SK-MEL-5 (cell line): ENCODE measurements at regions not wholly inside any gene's neighbourhood (a gene's known extent, or its start where the extent isn't known, plus 50 kb on each side); places are given as distances from the start of the nearest gene placed in this dataset.
A peak's percentile ranks its signal among the peaks of the same experiment; 100 is the strongest.
"Not testable (repeated sequence)": the region's sequence is repeated elsewhere in the genome, so short reads cannot be mapped to it uniquely, and the experiment has no call there.

ENCODE experiments used
- DNase-seq: peaks from one replicate; pipeline ENCODE4 v3.0.0-alpha.2; 2016; ENCODE audit warnings: low read depth, low spot score
- in situ Hi-C: cut with HindIII; loops from 2 replicates; pipeline ENCODE4 v1.10.0; 2016; ENCODE audit warnings: low sequenced_read_pairs, high pct_unique_total_duplicates, low pct_unique_long_range_greater_than_20kb

DNA sequence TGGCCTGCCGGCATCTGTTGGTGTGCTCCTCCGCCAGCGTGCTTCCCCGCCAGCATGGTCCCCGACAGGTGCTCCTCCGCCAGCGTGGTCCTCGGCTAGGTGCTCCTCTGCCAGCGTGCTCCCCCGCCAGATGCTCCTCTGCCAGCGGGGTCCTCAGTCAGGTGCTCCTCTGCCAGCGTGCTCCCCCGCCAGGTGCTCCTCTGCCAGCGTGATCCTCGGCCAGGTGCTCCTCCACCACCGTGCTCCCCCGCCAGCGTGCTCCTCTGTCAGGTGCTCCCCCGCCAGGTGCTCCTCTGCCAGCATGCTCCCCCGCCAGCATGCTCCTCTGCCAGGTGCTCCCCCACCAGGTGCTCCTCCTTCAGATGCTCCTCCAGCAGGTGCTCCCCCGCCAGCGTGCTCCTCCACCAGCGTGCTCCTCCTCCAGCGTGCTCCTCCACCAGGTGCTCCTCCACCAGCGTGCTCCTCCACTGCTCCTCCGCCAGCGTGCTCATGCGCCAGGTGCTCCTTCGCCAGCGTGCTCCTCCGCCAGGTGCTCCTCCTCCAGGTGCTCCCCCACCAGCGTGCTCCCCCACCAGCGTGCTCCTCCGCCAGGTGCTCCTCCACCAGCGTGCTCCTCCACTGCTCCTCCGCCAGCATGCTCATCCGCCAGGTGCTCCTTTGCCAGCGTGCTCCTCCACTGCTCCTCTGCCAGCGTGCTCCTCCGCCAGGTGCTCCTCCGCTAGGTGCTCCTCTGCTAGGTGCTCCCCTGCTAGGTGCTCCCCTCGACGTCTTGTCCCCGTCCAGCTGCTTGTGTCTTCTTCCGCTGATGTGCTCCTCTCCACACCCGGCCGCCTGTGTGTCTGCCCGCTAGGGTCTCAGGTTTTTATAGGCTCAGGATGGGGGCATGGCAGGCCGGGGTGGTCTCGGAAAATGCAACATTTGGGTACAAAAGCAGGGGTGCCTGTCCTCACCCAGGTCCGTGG is 223.0 kb downstream of the NRIP1 start:
- no peak for DNase-seq
- in situ Hi-C loops: no loop called here

DNA sequence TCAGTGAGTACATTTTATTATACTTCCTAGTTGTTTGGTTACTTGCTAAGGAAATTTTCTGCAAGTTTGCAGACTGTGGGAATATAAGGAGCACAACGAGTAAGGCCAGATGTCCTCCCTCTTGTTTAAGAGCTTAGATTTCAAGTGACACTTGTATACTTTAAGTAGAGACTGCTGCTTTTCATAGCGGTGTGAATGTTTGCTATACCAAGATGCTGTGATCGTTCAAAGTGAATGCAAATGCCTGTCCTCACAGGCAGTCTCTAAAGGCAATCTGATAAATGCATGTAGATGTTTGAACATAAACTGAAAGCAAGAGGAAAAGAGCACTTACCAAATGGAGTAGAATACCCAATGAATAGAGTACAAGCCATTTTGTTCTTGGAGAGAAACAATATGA is 226.4 kb downstream of the NRIP1 start:
- DNase-seq: no peak
- in situ Hi-C loops: no loop called here

DNA sequence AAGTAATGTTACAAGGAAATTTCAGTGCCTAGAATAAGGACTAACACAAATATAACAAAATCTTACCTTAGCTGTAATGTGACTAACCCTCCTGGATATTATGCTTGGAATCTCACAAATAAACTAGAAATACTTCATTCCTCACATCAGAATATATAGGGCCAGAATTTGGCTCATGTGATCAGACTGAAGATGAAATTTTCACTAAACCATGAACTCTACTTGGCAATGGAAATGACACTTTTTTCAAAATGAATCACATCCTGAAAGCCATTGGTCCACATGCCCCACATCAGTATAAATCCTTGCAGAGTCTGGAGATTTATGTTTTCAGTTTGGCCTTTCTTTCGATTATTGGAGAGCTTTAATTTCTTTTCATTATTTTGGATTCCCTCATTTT is 227.8 kb downstream of the NRIP1 start:
- in situ Hi-C loops: no loop called here
- no peak for DNase-seq

DNA sequence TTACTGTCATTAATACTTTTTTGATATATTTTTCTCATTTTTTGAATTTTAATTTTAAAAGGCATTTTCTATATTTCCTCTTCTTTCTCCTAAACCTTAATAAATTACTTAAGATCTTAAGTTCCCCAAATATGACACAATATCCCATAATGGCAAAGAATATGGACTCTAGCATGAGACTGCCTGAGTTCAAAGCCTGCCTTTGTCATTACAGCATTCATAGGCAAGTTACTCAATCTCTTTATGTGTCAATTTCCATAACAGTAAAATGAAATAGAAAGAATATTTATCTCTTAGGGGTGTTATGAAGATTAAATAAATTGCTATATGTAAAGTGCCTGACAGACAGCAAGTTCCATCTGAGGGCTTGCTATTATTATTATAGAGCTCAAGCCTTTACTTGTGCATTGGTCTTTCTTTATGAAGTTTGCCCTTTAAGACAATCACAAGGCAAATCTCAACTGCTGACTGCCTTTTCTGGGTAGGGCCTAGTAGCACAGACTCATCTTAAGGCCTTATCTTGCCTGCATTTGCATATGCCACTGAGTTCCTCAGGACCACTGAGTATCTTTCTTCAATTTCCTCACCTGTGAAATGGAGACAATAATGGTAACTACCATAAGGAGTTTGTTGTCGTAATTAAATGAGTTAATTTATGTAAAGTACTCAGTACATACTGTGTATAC is 231.0 kb downstream of the NRIP1 start:
- in situ Hi-C loops: no loop called here
- DNase-seq: no peak

DNA sequence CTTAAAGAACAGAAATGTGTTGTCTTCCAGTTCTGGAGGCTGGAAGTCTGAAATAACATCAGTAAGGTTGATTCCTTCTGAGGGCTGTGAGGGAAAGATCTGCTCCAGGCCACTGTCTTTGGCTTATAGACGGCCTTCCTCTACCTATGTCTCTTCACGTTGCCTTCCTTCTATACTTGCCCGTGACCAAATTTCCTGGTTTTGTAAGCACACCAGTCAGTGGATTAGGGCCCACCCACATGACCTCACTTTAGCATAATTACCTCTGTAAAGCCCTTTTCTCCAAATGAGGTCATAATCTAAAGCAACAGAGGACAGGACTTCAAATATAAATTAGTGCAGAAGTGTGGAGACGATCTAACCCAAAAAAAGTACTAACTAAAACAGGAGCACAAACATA is 231.6 kb downstream of the NRIP1 start:
- DNase-seq: no peak
- in situ Hi-C loops: no loop called here

DNA sequence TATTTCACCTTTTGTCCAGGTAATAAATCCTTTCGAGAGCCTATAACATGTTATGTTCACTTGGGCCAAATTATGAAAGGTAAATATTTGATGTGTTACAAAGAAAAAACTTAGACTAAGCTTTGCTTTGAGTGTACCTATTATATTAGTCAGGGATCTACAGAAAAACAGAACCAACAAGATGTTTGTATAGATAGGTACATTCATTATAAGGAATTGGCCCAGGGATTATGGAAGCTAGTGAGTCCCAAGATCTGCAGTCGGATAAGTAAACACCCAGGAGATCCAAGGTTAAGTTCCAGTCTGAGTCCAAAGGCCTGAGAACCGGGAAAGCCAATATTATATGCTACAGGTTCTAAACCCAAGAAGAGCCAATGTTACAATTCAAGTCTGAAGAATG is 234.5 kb downstream of the NRIP1 start:
- in situ Hi-C loops: no loop called here
- no peak for DNase-seq

DNA sequence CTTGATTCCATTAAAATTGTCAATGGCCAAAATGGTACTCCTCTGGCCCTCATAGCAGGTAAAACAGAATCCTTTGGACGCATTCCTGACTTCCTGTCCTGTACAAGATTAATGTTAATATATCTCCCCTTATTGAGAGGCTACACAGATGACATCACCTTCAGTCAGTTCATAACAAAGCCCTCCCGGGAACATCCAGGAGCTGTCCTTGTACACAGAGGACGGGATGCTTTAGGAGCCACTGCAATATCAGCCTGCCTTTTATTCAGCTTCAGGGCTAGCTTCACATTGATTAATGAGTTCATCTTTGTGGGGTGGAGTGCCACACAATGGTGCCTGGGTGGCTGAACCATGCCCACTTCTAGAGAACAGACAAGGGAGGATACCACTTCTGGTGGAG is 235.1 kb downstream of the NRIP1 start:
- in situ Hi-C loops: no loop called here
- DNase-seq: no peak

DNA sequence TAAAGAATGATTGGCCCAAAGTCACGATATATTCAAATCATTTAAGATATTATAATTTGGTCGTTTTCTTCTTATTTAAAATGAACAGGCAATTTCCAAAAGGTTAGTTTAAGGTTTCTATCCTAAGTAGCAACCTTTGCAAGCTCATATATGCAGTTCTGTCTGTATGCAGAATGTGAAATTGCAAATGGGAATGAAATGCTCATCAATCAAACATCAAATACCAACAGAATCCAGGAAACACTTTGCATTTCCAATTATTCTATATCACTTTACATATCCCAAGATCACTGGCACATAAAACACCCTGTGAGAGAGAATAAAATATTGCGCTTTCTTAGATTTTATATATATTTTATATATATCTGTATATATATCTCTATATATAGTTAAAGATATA is 237.3 kb downstream of the NRIP1 start:
- in situ Hi-C loops: no loop called here
- no peak for DNase-seq

DNA sequence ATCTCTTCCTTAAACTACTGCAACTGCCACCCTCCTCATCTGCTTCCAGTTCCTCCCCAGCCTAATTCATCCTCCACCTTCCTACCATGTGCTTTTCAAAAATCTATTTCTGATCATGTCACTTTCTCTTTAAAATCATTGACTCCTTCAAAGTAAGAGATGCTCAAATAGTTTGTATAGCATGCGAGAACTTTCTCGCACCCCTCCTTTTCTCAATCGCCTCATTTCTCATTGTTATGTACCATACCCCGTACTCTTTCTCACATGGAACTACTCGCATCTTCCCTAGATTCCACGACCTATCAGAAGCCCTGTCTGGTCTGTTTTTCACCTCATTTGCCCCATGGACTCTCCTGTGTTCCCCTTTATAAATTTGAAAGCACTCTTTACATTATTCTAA is 238.2 kb downstream of the NRIP1 start:
- in situ Hi-C loops: no loop called here
- DNase-seq: no peak

DNA sequence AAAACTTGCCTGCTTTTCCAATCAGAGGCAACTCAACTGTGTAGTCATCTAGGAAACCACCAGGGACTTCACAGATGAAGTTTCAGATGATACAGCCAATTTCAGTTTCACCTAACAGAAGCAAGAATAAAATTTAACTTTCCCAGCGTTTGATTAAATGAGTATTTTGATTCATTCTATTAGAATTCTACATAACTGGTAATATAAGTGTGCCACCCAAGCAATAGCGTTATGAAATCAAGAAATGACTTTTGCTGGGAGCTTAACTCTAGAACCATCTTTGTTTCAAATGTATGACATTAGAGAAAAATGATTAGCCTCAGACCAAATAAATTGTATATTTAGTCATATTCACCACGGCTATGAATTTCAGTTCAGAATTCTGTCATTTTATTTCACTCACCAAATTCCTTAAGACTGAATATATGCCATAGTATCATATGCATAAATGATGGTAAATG is 239.3 kb downstream of the NRIP1 start:
- no peak for DNase-seq
- in situ Hi-C loops: no loop called here

DNA sequence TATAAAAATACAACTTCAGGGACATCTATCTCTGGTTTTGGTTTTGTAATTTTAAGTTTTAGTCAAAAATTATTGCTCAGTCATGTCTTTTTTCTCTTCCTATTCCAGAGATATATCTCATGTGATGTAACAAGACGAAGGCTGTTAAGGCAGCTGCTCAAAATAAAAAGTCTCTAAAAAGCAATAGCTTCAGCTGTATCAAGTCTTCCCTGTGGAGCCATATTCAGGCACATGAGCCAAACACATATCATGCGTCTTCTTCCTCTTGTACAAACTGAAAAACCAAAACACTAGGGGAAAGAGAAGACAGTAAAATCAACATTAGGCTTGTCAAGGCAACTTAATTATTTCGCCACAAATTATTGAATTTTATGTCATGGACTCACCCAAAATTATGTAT is 240.7 kb downstream of the NRIP1 start:
- in situ Hi-C loops: no loop called here

DNA sequence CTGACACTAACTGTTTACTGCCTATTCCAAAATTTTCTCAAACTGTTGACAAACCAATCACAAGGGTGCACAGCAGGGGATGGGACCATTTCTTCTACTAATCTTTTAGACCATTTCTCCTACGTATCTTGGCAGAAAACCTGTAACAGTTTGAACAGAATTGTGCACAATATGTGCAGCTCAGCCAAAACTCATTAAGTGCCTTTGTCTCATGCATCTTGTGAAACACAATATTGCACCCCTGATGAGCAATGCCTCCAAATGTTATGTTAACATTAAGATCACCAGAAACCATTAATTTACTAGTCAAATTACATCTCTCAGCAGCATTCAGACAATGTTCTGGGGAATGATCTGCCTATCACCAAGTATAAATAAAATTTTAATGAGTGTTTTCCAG is 247.5 kb downstream of the NRIP1 start:
- DNase-seq: no peak
- in situ Hi-C loops: no loop called here

More for the DNA sequence above, 240.7 kb downstream of the NRIP1 start:
- DNase-seq: no peak

DNA sequence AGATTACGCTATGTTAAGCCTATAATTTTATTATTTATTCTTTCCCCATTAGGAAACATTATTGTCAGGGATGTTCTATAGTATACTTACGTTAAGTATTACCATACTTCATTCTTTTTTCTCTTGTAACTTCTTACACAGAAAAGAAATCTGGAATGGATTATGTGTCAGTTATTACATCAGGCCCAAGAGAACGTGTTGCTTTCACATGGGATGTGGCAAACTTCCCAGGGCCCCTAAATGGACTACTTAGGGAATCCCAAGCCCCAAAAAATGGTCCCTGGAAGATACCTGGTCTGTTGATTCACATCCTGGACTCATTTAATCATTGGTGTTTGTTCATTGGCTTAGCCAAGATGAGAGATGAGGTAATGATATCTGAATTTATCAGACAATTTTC is 249.8 kb downstream of the NRIP1 start:
- in situ Hi-C loops: no loop called here
- DNase-seq: no peak

DNA sequence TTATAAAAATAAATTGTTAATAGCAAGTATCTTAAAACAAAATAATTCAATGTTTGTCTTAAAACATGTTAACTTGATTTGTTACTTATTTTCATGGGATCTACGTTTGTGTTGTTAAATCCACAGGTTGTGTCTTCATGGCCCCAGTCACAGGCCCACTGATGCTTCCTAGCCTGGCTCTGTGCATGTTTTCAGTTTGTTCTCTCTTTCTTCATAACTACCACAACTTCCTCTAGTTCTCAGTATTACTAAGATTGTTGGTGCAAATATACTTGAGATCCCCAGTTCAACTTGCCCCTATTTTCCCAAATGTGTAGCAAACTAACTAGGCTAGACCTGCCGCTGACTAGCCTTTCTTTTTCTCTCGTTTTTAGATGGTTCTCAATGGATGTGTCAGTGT is 250.5 kb downstream of the NRIP1 start:
- no peak for DNase-seq

DNA sequence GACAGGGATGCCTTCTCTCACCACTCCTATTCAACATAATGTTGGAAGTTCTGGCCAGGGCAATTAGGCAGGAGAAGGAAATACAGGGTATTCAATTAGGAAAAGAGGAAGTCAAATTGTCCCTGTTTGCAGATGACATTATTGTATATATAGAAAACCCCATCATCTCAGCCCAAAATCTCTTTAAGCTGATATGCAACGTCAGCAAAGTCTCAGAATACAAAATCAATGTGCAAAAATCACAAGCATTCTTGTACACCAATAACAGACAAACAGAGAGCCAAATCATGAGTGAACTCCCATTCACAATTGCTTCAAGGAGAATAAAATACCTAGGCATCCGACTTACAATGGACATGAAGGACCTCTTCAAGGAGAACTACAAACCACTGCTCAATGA is 258.1 kb upstream of the SAMSN1 start:
- in situ Hi-C loops, DNase-seq: not testable (repeated sequence)

More for the DNA sequence above, 250.5 kb downstream of the NRIP1 start:
- in situ Hi-C loops: no loop called here

DNA sequence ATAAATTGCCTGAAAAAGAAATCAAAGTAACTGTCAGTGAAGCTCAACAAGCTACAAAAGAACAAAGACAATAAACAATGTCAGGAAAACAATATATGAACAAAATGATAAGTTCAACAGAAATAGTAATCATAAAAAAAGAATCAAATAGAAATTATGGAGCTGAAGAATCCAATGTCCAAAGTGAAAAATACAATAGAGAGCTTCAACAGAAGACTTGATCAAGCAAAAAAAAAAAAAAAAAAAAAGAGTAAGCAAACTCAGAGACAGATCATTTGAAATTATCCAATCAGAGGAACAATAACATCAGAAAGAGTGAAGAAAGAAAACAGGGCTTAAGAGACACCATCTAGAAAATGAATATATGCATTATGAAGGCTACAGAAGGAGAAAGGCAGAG is 251.4 kb upstream of the SAMSN1 start:
- in situ Hi-C loops: no loop called here
- DNase-seq: no peak

DNA sequence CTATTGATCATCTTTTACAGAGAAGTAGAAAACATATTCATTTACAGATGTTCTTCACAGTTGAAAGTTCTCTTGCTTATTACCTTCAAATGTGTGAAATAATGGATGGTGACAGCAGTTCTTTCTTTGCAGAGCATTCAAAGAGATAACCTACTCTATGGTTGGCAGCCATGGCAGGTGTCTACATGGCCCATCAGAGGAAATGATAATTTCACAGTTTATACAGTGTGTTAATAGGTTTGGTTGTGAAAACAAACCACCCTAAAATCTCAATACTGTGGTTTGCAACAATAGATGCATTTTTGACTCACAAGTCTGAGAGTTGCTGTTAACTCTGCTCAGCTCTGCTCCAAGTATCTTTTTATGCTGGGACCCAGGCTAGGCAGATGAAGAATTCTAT is 241.2 kb upstream of the SAMSN1 start:
- in situ Hi-C loops: no loop called here
- DNase-seq: no peak

DNA sequence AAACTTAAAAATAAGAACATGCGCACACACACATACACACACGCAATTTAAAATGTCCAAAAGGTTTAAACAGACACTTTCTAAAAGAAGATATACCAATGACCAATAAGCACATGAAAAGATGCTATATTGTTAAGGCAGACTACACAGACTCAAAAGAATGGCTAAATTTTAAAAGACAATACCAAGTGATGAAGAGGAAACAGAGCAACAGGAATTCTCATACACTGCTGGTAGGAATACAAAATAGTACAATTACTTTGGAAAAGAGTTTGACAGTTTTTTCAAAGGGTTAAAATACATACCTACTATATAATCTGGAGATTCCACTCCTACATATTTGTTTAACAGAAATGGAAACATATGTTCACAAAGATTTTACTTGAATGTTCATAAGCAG is 239.6 kb upstream of the SAMSN1 start:
- in situ Hi-C loops: no loop called here
- DNase-seq: no peak

DNA sequence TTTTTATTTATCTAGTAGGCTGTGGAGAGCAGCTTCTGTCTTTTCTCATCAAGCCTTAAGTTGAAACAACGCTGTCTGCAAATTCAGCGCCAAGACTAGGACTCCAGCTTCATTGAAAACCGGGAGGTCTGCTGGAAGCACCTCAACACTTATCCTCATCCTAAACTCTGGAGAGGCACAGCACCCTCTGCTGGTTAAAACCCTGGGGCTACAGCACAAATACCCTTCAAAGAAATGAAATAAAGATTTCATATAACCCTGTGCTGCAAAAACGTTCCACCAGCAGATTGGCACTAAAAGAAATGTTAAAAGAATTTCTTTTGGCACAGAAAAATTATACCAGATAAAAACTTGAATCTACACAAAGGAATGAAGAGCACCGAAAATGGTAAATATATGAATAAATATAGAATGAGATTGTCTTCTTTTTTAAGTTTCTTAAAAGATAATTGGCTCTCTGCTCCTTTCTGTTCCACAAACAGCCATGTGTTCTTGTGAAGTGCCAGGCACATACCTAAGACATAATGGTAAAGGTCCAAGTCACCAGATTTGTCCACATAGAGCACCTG is 227.7 kb upstream of the SAMSN1 start:
- peak; percentile 64 for DNase-seq
- in situ Hi-C loops: no loop called here
